Globus pallidus (tissue), 1 donor: ENCODE measurements at regions not wholly inside any gene's neighbourhood (a gene's known extent, or its start where the extent isn't known, plus 50 kb on each side); places are given as distances from the start of the nearest gene placed in this dataset.
"Not testable (repeated sequence)": the region's sequence is repeated elsewhere in the genome, so short reads cannot be mapped to it uniquely, and the experiment has no call there.

Source experiments
- DNase-seq: peaks from one replicate; pipeline ENCODE4 v3.0.0-alpha.2; 2015; ENCODE audit warnings: low spot score

- no peak for DNase-seq
These were observed 125.6 kb upstream of the GATA6 start for GRCh38 chr18:22043837-22044236.

- DNase-seq = no peak
These were observed 124.7 kb upstream of the GATA6 start for GRCh38 chr18:22044474-22045220.

- no peak for DNase-seq
These were observed 124.0 kb upstream of the GATA6 start for GRCh38 chr18:22045221-22045918.

- DNase-seq = no peak
These were observed 122.9 kb upstream of the GATA6 start for GRCh38 chr18:22046473-22046872.

- no peak for DNase-seq
These were observed 121.9 kb upstream of the GATA6 start for GRCh38 chr18:22047485-22047884.

GRCh38 chr18:22048221-22048620, 121.2 kb upstream of the GATA6 start:
- DNase-seq = no peak

GRCh38 chr18:22048932-22049615, 120.3 kb upstream of the GATA6 start:
- DNase-seq = no peak

GRCh38 chr18:22052405-22053105, 116.8 kb upstream of the GATA6 start:
- no peak for DNase-seq

- DNase-seq = no peak
These were observed 113.7 kb upstream of the GATA6 start for GRCh38 chr18:22055466-22056238.

GRCh38 chr18:22056950-22057349, 112.4 kb upstream of the GATA6 start:
- no peak for DNase-seq

- DNase-seq = no peak
These were observed 111.4 kb upstream of the GATA6 start for GRCh38 chr18:22057908-22058527.

GRCh38 chr18:22060361-22060760, 109.0 kb upstream of the GATA6 start:
- no peak for DNase-seq

GRCh38 chr18:22063102-22063501, 106.3 kb upstream of the GATA6 start:
- DNase-seq = no peak

- no peak for DNase-seq
These were observed 105.7 kb upstream of the GATA6 start for GRCh38 chr18:22063672-22064071.

- DNase-seq = no peak
These were observed 104.8 kb upstream of the GATA6 start for GRCh38 chr18:22064581-22064980.

- DNase-seq = no peak
These were observed 104.1 kb upstream of the GATA6 start for GRCh38 chr18:22065311-22065710.

GRCh38 chr18:22066083-22066485, 103.3 kb upstream of the GATA6 start:
- DNase-seq = no peak

GRCh38 chr18:22067109-22067508, 102.3 kb upstream of the GATA6 start:
- no peak for DNase-seq

- DNase-seq = no peak
These were observed 101.7 kb upstream of the GATA6 start for GRCh38 chr18:22067682-22068081.

GRCh38 chr18:22068784-22069183, 100.6 kb upstream of the GATA6 start:
- DNase-seq = not testable (repeated sequence)

- no peak for DNase-seq
These were observed 99.5 kb upstream of the GATA6 start for GRCh38 chr18:22069916-22070315.
